ENCODE measurements at regions not wholly inside any gene's neighbourhood (a gene's known extent, or its start where the extent isn't known, plus 50 kb on each side); places are given as distances from the start of the nearest gene placed in this dataset.

DNA sequence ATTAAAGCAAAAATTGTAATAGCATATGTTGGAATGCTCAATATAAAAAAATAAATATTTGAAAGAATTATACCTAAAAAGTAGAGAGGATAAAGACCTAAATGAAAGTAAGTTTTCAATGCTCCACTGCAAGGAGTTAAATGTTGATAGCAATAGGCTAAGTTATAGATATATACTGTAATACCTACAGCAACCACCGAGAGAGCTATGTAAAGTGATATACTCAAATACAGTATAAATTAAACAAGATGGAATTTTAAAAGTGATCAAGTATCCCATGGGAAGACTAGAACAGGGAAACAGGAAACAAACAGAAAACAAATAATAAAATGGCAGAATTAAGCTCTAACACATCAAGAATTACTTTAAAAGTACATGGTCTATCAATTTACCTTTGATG, 73.9 kb downstream of the CASP3 start:
- TF ChIP-seq, protein P1, sequence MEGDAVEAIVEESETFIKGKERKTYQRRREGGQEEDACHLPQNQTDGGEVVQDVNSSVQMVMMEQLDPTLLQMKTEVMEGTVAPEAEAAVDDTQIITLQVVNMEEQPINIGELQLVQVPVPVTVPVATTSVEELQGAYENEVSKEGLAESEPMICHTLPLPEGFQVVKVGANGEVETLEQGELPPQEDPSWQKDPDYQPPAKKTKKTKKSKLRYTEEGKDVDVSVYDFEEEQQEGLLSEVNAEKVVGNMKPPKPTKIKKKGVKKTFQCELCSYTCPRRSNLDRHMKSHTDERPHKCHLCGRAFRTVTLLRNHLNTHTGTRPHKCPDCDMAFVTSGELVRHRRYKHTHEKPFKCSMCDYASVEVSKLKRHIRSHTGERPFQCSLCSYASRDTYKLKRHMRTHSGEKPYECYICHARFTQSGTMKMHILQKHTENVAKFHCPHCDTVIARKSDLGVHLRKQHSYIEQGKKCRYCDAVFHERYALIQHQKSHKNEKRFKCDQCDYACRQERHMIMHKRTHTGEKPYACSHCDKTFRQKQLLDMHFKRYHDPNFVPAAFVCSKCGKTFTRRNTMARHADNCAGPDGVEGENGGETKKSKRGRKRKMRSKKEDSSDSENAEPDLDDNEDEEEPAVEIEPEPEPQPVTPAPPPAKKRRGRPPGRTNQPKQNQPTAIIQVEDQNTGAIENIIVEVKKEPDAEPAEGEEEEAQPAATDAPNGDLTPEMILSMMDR (IDR thresholded peaks at IDR 0.05; ENCODE audit: control insufficient read depth, insufficient read depth, low read depth, low read length, missing control alignments), result no peak
- no peak for DNase-seq (ENCODE audit: low read depth)

DNA sequence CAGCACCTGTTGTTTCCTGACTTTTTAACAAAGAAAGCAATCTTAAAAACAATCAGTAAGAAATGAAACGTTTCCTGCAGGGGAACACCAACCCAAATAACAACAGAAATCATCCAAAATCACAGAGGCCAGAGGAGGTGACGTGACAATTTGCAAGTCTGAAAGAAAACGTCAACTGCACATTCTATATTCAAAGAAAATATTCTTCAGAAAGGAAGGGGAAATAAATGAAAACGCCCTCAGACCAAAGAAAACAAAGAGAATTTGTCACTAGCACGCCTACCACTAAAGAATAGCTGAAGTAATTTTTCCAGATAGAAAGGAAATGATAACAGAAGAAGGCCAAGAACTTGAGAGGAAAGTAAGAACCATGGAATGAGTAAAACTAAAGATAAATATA, 74.4 kb downstream of the CASP3 start:
- no peak for DNase-seq (ENCODE audit: low read depth)
- TF ChIP-seq, protein P1 (IDR thresholded peaks at IDR 0.05; ENCODE audit: control insufficient read depth, insufficient read depth, low read depth, low read length, missing control alignments), result no peak
- H3K4me3 ChIP-seq (ENCODE audit: control insufficient read depth, low read depth, low read length), result no peak overlapping the region

More for the DNA sequence above, 73.9 kb downstream of the CASP3 start:
- H3K4me3 ChIP-seq (ENCODE audit: control insufficient read depth, low read depth, low read length), result no peak overlapping the region

DNA sequence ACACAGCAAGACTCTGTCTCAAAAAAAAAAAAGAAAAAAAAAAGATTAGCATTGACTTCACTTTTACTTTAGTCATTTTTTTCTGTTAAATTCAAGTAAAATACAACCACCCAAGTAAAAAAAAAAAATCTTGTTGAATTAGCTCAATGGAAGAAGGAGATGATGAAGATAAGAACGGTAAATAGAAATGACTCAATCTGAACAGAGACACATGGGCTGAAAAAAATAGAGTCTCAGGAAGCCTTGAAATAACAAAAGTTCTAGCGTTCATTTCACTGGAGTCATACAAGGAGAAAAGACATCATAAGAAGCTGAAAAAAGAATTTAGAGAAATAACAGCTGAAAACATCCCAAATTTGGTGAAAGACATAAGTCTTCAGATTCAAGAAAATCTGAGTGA, 75.5 kb downstream of the CASP3 start:
- no peak overlapping the region for H3K4me3 ChIP-seq (ENCODE audit: control insufficient read depth, low read depth, low read length)
- TF ChIP-seq, protein P1 (IDR thresholded peaks at IDR 0.05; ENCODE audit: control insufficient read depth, insufficient read depth, low read depth, low read length, missing control alignments), result no peak
- no peak for DNase-seq (ENCODE audit: low read depth)

DNA sequence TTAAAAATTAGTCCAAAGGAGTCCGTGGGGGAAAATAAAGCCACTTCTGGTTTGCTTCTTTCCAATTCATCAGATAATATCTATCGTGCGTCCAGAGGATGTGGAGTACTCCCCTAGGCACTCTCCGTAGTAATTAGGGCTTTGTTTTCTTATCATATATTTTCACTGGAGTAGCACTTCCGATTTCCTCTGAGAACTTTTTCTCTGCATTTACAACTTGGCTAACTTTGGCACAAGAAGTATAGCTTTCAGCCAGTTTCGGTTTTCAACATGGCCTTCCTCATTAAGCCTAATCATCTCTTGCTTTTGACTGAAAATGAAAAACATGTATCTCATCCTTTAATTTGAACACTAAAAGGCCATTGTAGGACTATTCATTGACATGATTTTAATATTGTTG, 80.5 kb downstream of the CASP3 start:
- TF ChIP-seq, protein P1 (IDR thresholded peaks at IDR 0.05; ENCODE audit: control insufficient read depth, insufficient read depth, low read depth, low read length, missing control alignments), result no peak
- no peak overlapping the region for H3K4me3 ChIP-seq (ENCODE audit: control insufficient read depth, low read depth, low read length)
- no peak for DNase-seq (ENCODE audit: low read depth)

DNA sequence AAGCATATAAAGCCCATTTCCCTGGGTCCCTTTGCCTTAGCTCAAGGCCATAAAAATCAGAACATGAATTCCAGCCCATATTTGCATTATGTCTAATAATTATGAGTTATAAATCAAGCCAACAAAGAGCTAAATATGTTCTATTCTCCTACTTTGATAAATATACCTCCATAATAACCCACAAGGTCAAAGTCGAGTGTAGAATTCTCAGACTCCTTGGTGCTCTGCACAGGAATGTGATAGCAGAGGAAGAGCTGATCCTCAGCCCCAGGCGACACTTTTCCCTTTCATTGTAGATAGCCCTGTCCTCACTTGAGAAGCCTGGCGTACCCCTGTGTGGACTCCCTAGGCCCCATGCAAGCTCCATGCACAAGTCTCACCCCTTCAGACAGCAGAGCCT, 85.6 kb downstream of the CASP3 start:
- TF ChIP-seq, protein P1 (IDR thresholded peaks at IDR 0.05; ENCODE audit: control insufficient read depth, insufficient read depth, low read depth, low read length, missing control alignments), result no peak
- DNase-seq (ENCODE audit: low read depth), result no peak

DNA sequence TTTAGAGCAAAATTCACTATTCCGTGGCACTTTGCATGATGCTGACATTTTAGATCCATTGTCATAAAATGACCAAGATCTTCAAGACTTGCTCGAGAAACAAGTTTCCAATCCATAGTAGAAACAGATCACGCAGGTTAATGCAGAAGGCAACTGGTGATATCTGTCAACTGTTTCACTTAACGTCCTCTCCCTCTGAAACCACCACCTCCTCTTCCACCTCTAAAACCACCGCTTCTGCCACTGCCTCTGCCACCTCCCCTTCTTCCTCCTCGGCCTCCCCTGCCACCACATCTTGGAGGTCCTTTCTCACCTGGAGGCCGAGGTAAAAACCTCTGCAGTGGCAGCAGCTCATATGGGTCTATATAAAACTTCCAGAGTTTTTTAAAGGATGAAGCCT, 84.6 kb upstream of the IRF2 start:
- H3K4me3 ChIP-seq (ENCODE audit: control insufficient read depth, low read depth, low read length), result no peak overlapping the region
- TF ChIP-seq, protein P1 (IDR thresholded peaks at IDR 0.05; ENCODE audit: control insufficient read depth, insufficient read depth, low read depth, low read length, missing control alignments), result no peak
- DNase-seq (ENCODE audit: low read depth), result no peak

More for the DNA sequence above, 85.6 kb downstream of the CASP3 start:
- no peak overlapping the region for H3K4me3 ChIP-seq (ENCODE audit: control insufficient read depth, low read depth, low read length)

DNA sequence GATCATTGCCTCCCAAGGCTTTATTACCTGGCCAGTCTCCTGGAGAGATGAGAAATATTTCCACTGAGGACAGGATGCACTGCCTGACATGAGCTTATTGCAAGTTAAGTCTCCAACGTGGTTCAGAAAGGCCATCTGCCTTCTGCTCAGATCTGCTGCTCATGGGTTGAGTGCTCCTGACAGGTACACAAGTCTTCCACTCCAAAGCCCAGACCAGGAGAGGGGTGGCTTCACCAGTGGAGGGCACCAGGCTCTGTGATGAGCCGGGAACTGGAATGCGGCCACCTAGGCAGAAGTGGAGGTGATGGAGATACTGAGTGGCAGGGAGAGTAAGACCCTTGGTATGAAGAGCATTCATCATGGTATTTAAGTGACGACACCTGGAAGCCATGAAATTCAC, 79.5 kb upstream of the IRF2 start:
- no peak overlapping the region for H3K4me3 ChIP-seq (ENCODE audit: control insufficient read depth, low read depth, low read length)
- no peak for DNase-seq (ENCODE audit: low read depth)
- TF ChIP-seq, protein P1 (IDR thresholded peaks at IDR 0.05; ENCODE audit: control insufficient read depth, insufficient read depth, low read depth, low read length, missing control alignments), result no peak
